C4-2B (cell line): ENCODE measurements at regions not wholly inside any gene's neighbourhood (a gene's known extent, or its start where the extent isn't known, plus 50 kb on each side); places are given as distances from the start of the nearest gene placed in this dataset.
"Not testable (repeated sequence)": the region's sequence is repeated elsewhere in the genome, so short reads cannot be mapped to it uniquely, and the experiment has no call there.

Source experiments
- CTCF ChIP-seq: fragments of 450-650 bp; conservative IDR thresholded peaks from 2 replicates; pipeline ENCODE4 v1.5.1; 2017; ENCODE audit warnings: mild to moderate bottlenecking
- ZFX ChIP-seq: fragments of 450-650 bp; IDR thresholded peaks from 2 replicates; pipeline ENCODE4 v1.6.1; 2017

GRCh38 chr11:89560598-89560997, 69.4 kb upstream of the NOX4 start:
- TF ChIP-seq CTCF, ZFX: not testable (repeated sequence)
